CD14-positive monocyte (primary cell): ENCODE measurements at regions not wholly inside any gene's neighbourhood (a gene's known extent, or its start where the extent isn't known, plus 50 kb on each side); places are given as distances from the start of the nearest gene placed in this dataset.

Experiments
- DNase-seq, 3 donors: peaks; one replicate each; pipeline ENCODE4 v3.0.0-alpha.2; 2011 to 2022
- H2AFZ ChIP-seq: 2 replicates; pipeline ENCODE4 v1.6.0; 2012; ENCODE audit warnings: mild to moderate bottlenecking, low read depth, low read length, inconsistent platforms; ENCODE audit not compliant: insufficient read depth, poor library complexity, severe bottlenecking
- H3K27ac ChIP-seq, 2 donors: 1 replicate in 1 of 2; 2 replicates in 1 of 2; pipeline ENCODE4 v1.5.1; 2012 to 2013; ENCODE audit warnings: low read length in 2 of 2, control low read depth in 1 of 2, inconsistent platforms in 1 of 2, low read depth in 1 of 2, mild to moderate bottlenecking in 1 of 2
- H3K27me3 ChIP-seq, 2 donors: one replicate each; pipeline versions ENCODE4 v1.6.0 to v1.6.1; 2011 to 2013; ENCODE audit warnings: low read length in 2 of 2; ENCODE audit not compliant: control insufficient read depth in 2 of 2, insufficient read depth in 2 of 2
- H3K36me3 ChIP-seq, 2 donors: replicated peaks in 1 of 2; 1 replicate in 1 of 2; 2 replicates in 1 of 2; pipeline versions ENCODE4 v1.5.1 to v1.6.1; 2012 to 2013; ENCODE audit warnings: low read length in 2 of 2, control low read depth in 1 of 2, inconsistent platforms in 1 of 2, mild to moderate bottlenecking in 1 of 2; ENCODE audit not compliant: insufficient read depth in 2 of 2, control insufficient read depth in 1 of 2
- H3K4me1 ChIP-seq, 2 donors: 1 replicate in 1 of 2; 2 replicates in 1 of 2; pipeline versions ENCODE4 v1.5.1 to v1.6.1; 2012 to 2013; ENCODE audit warnings: low read length in 2 of 2, control low read depth in 1 of 2, inconsistent platforms in 1 of 2, mild to moderate bottlenecking in 1 of 2, moderate library complexity in 1 of 2; ENCODE audit not compliant: insufficient read depth in 2 of 2, control insufficient read depth in 1 of 2
- H3K4me2 ChIP-seq: replicated peaks from 2 replicates; pipeline ENCODE3; 2012; ENCODE audit warnings: low read length, moderate library complexity, mild to moderate bottlenecking; ENCODE audit not compliant: poor library complexity, severe bottlenecking; ENCODE audit errors: extremely low read depth
- H3K4me3 ChIP-seq, 3 experiments: fragments of 200-600 bp in 1 of 3; sonication (generic) in 1 of 3; replicated peaks in 1 of 3; 1 replicate in 2 of 3; 2 replicates in 1 of 3; pipeline ENCODE4 v1.5.1; 2011 to 2013; ENCODE audit warnings: low read length in 3 of 3, mild to moderate bottlenecking in 3 of 3, control low read depth in 2 of 3, low read depth in 2 of 3, inconsistent platforms in 1 of 3, moderate library complexity in 1 of 3
- H3K79me2 ChIP-seq: 2 replicates; pipeline ENCODE4 v1.6.0; 2012; ENCODE audit warnings: mild to moderate bottlenecking, control low read depth, inconsistent platforms, low read length, moderate library complexity; ENCODE audit not compliant: insufficient read depth
- H3K9ac ChIP-seq: 2 replicates; pipeline ENCODE4 v1.6.0; 2017; ENCODE audit warnings: low read length, mild to moderate bottlenecking; ENCODE audit not compliant: insufficient read depth, poor library complexity, severe bottlenecking
- H3K9me3 ChIP-seq, 2 donors: replicated peaks in 1 of 2; 1 replicate in 1 of 2; 2 replicates in 1 of 2; pipeline versions ENCODE4 v1.5.1 to v1.6.1; 2012 to 2013; ENCODE audit warnings: low read length in 2 of 2, control low read depth in 1 of 2; ENCODE audit not compliant: control insufficient read depth in 1 of 2, insufficient read depth in 1 of 2
- H4K20me1 ChIP-seq: 2 replicates; pipeline ENCODE4 v1.6.0; 2012; ENCODE audit warnings: mild to moderate bottlenecking, low read length, control low read depth, moderate library complexity; ENCODE audit not compliant: insufficient read depth
- H3K27ac Mint-ChIP-seq, 7 donors: one replicate each; pipeline ENCODE4 v1.8.0; 2020; ENCODE audit warnings: mild to moderate bottlenecking in 7 of 7, mixed read lengths in 7 of 7, moderate library complexity in 6 of 7, inconsistent platforms in 2 of 7
- H3K27me3 Mint-ChIP-seq, 3 donors: one replicate each; pipeline ENCODE4 v1.8.0; 2021 to 2022; ENCODE audit warnings: low read depth in 3 of 3, mild to moderate bottlenecking in 3 of 3, mixed read lengths in 3 of 3, moderate library complexity in 3 of 3, inconsistent platforms in 1 of 3
- H3K36me3 Mint-ChIP-seq, 2 donors: one replicate each; pipeline ENCODE4 v1.8.0; 2020; ENCODE audit warnings: mixed read lengths in 2 of 2, inconsistent platforms in 1 of 2, mild to moderate bottlenecking in 1 of 2
- H3K4me1 Mint-ChIP-seq: one replicate; pipeline ENCODE4 v1.8.0; 2020; ENCODE audit warnings: mild to moderate bottlenecking, mixed read lengths
- H3K4me3 Mint-ChIP-seq, 2 donors: one replicate each; pipeline ENCODE4 v1.8.0; 2020; ENCODE audit warnings: mild to moderate bottlenecking in 2 of 2, mixed read lengths in 2 of 2, moderate library complexity in 1 of 2
- H3K9me3 Mint-ChIP-seq, 7 donors: one replicate each; pipeline ENCODE4 v1.8.0; 2020 to 2022; ENCODE audit warnings: mixed read lengths in 7 of 7, mild to moderate bottlenecking in 6 of 7, moderate library complexity in 6 of 7, inconsistent platforms in 2 of 7
- WGBS: methylation state at CpG from one replicate; pipeline ENCODE4 v1.1.5; 2013; ENCODE audit warnings: missing lambda C conversion rate; ENCODE audit not compliant: insufficient coverage; 5-methylcytosine and 5-hydroxymethylcytosine counted together
- intact Hi-C, 2 donors: fragments of 100-400 bp; cut with micrococcal nuclease; formaldehyde crosslinking; loops; one replicate each; pipeline versions ENCODE4 v1.15.0 to v1.15.1; 2023
- TF ChIP-seq, protein P1 (sequence below): fragments of 200-600 bp; IDR thresholded peaks from one replicate; pipeline ENCODE4 v1.8.0; 2022; ENCODE audit warnings: antibody characterized with exemption, mild to moderate bottlenecking

DNA sequence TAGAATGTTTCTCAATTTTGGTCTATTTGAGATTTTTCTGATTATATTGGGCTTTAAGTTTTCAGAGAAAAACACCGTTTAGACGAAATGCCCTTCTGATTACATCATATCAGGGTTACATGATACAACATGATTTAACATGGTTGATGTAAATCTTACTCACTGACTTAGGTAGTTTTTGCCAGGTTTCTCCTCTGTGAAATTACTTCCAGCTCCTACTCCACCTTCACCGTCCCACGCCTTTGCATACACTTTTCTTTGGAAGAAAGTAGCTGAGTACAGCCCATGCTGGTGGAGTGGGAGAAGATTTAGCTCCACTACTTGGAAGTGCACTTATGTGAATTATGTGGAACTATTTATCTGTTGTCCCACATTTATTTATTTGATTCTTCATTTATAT lies 433.2 kb upstream of the KLHL1 start:
- Histone ChIP-seq H4K20me1 (no peaks in the 10 kb centered on the region), H3K27me3 (no peaks in the 10 kb centered on the region), H3K4me3 (no peak overlapping the region), H2AFZ (no peak overlapping the region), H3K4me1 (no peaks in the 10 kb centered on the region), H3K4me2 (no peak overlapping the region), H3K79me2 (no peaks in the 10 kb centered on the region), H3K36me3 (no peaks in the 10 kb centered on the region), H3K27ac (no peak overlapping the region), H3K9ac (no peak overlapping the region), H3K9me3 (peaks cover 0 to 7% of the 10 kb centered on the region in 2 donors)
- Mint-ChIP-seq H3K36me3 (no peaks in the 10 kb centered on the region), H3K9me3 (peaks cover 0 to 7% (median 2%) of the 10 kb centered on the region in 7 donors), H3K4me3 (no peak overlapping the region), H3K4me1 (no peaks in the 10 kb centered on the region), H3K27ac (no peak overlapping the region), H3K27me3 (no peaks in the 10 kb centered on the region)
- TF ChIP-seq, protein P1, sequence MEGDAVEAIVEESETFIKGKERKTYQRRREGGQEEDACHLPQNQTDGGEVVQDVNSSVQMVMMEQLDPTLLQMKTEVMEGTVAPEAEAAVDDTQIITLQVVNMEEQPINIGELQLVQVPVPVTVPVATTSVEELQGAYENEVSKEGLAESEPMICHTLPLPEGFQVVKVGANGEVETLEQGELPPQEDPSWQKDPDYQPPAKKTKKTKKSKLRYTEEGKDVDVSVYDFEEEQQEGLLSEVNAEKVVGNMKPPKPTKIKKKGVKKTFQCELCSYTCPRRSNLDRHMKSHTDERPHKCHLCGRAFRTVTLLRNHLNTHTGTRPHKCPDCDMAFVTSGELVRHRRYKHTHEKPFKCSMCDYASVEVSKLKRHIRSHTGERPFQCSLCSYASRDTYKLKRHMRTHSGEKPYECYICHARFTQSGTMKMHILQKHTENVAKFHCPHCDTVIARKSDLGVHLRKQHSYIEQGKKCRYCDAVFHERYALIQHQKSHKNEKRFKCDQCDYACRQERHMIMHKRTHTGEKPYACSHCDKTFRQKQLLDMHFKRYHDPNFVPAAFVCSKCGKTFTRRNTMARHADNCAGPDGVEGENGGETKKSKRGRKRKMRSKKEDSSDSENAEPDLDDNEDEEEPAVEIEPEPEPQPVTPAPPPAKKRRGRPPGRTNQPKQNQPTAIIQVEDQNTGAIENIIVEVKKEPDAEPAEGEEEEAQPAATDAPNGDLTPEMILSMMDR = no peak
- WGBS = no CpG with 5 or more reads among the region's 4 CpGs
- DNase-seq = no peak
- intact Hi-C loops = no loop called here

DNA sequence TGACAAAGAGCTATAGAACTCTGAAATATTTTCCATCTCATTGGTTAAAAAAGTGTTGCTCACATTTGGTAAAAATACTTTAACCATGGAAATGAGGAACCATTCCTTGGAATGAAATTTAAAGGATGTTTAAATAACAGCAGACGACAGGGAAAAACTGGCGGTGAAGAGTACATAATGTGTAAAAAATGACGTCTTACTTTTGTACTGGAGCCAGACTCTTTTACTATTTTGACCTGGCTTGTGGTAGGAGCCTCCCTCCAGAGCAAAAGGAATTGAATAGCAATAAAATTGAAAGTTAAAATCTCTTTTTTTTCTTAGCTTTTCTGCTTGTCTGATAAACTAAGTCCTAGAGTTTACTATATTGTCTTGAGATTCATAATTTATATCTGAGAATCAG lies 426.2 kb upstream of the KLHL1 start:
- 90% methylated on average over 2 of the region's 3 CpGs for WGBS
- Mint-ChIP-seq H3K4me1 (no peaks in the 10 kb centered on the region), H3K27ac (no peak overlapping the region), H3K36me3 (no peaks in the 10 kb centered on the region), H3K9me3 (peaks cover 0 to 7% (median 2%) of the 10 kb centered on the region in 7 donors), H3K27me3 (no peaks in the 10 kb centered on the region), H3K4me3 (no peak overlapping the region)
- Histone ChIP-seq H3K36me3 (no peaks in the 10 kb centered on the region), H3K27me3 (no peaks in the 10 kb centered on the region), H3K4me2 (no peak overlapping the region), H3K79me2 (no peaks in the 10 kb centered on the region), H4K20me1 (no peaks in the 10 kb centered on the region), H3K27ac (no peak overlapping the region), H2AFZ (no peak overlapping the region), H3K9ac (no peak overlapping the region), H3K4me1 (no peaks in the 10 kb centered on the region), H3K4me3 (no peak overlapping the region), H3K9me3 (peaks cover 0 to 7% of the 10 kb centered on the region in 2 donors)
- no peak for DNase-seq
- TF ChIP-seq, protein P1 = no peak
- intact Hi-C loops = no loop called here
